HCT116 (cell line): ENCODE measurements at regions not wholly inside any gene's neighbourhood (a gene's known extent, or its start where the extent isn't known, plus 50 kb on each side); places are given as distances from the start of the nearest gene placed in this dataset.

Source experiments
- ATAC-seq: fragments of 200-7000 bp; cut with Tn5 transposase; 2 replicates; pipeline ENCODE4 v1.9.1; 2020; ENCODE audit warnings: mild to moderate bottlenecking, moderate library complexity
- BruUV-seq: library from RNA; stranded (reverse); fragments of 400-500 nt; replicated peaks from 2 replicates; lab custom pipeline; 2021; lab: Mats Ljungman, UMichigan
- CTCF ChIA-PET: fragments of 300-600 bp; sonication (Branson Sonifier 250); formaldehyde crosslinking; loops from one replicate; lab custom pipeline; 2021; ENCODE audit warnings: antibody characterized with exemption; lab: Charles Lee
- POLR2A ChIA-PET: fragments of 300-600, 350-600 bp; sonication (Branson Sonifier 250); formaldehyde crosslinking; loops from one replicate; lab custom pipeline; 2021; ENCODE audit warnings: antibody characterized with exemption; lab: Charles Lee
- RAD21 ChIA-PET, 2 experiments: fragments of 300-600 bp; sonication (Branson Sonifier 250); formaldehyde crosslinking; loops; one replicate each; lab custom pipeline; 2023; ENCODE audit warnings: low total read pairs in 2 of 2; ENCODE audit not compliant: uncharacterized antibody in 2 of 2, unreplicated experiment in 2 of 2, low non-redundant PET in 1 of 2; lab: Charles Lee
- DNase-seq: peaks from one replicate; pipeline ENCODE4 v3.0.0-alpha.2; 2010; ENCODE audit warnings: low read depth, low spot score
- H2AFZ ChIP-seq: fragments of 200-600 bp; shearing (Covaris generic), sonication (generic); 2 replicates; pipeline ENCODE4 v1.6.1; 2017; ENCODE audit warnings: low read depth, mixed run types, mixed read lengths, antibody characterized with exemption, low read length; ENCODE audit not compliant: poor library complexity, severe bottlenecking
- H3K27ac ChIP-seq: 2 replicates; pipeline ENCODE4 v1.5.1; 2012; ENCODE audit warnings: low read depth, low read length
- H3K27me3 ChIP-seq: fragments of 200-600 bp; sonication (generic); 2 replicates; pipeline ENCODE4 v1.6.1; 2016; ENCODE audit warnings: mixed run types, low read length, mixed read lengths; ENCODE audit not compliant: insufficient read depth
- H3K36me3 ChIP-seq, 2 experiments: fragments of 200-500 bp in 1 of 2; fragments of 200-600 bp in 1 of 2; sonication (Bioruptor generic) in 1 of 2; sonication (generic) in 1 of 2; 2 replicates each; pipeline versions ENCODE4 v1.5.1 to v1.6.1; 2014 to 2016; ENCODE audit warnings: low read length in 2 of 2, inconsistent platforms in 1 of 2, mixed read lengths in 1 of 2, mixed run types in 1 of 2; ENCODE audit not compliant: insufficient read depth in 2 of 2, control insufficient read depth in 1 of 2
- H3K4me1 ChIP-seq, 2 experiments: fragments of 200-600 bp in 1 of 2; sonication (generic) in 1 of 2; 2 replicates each; pipeline versions ENCODE4 v1.5.1 to v1.6.1; 2012 to 2017; ENCODE audit warnings: low read length in 2 of 2, inconsistent platforms in 1 of 2, mild to moderate bottlenecking in 1 of 2, mixed read lengths in 1 of 2, mixed run types in 1 of 2, moderate library complexity in 1 of 2; ENCODE audit not compliant: insufficient read depth in 2 of 2, control insufficient read depth in 1 of 2
- H3K4me2 ChIP-seq: fragments of 200-600 bp; sonication (generic); 2 replicates; pipeline ENCODE4 v1.6.1; 2017; ENCODE audit warnings: mixed run types, low read length, mixed read lengths
- H3K4me3 ChIP-seq, 2 experiments: fragments of 200-600 bp in 1 of 2; sonication (generic) in 1 of 2; replicated peaks in 1 of 2; 2 replicates each; pipeline ENCODE4 v1.5.1; 2011 to 2016; ENCODE audit warnings: low read length in 2 of 2, control low read depth in 1 of 2, low read depth in 1 of 2, mild to moderate bottlenecking in 1 of 2, mixed read lengths in 1 of 2, mixed run types in 1 of 2
- H3K79me2 ChIP-seq: fragments of 200-600 bp; sonication (generic); 2 replicates; pipeline ENCODE4 v1.6.1; 2017; ENCODE audit warnings: mild to moderate bottlenecking, mixed run types, low read length, moderate library complexity, mixed read lengths; ENCODE audit not compliant: insufficient read depth
- H3K9ac ChIP-seq: fragments of 200-600 bp; sonication (generic); 2 replicates; pipeline ENCODE4 v1.6.1; 2016; ENCODE audit warnings: low read length, mixed read lengths
- H3K9me2 ChIP-seq: fragments of 200-600 bp; sonication (generic), shearing (Covaris generic); 2 replicates; pipeline ENCODE4 v1.6.1; 2017; ENCODE audit warnings: mixed run types, mild to moderate bottlenecking, moderate library complexity; ENCODE audit not compliant: insufficient read depth
- H3K9me3 ChIP-seq, 2 experiments: fragments of 200-500 bp in 1 of 2; fragments of 200-600 bp in 1 of 2; sonication (Bioruptor generic) in 1 of 2; sonication (generic) in 1 of 2; 2 replicates each; pipeline ENCODE4 v1.6.1; 2014 to 2017; ENCODE audit warnings: low read length in 2 of 2, mixed read lengths in 2 of 2, inconsistent platforms in 1 of 2, low read depth in 1 of 2, mild to moderate bottlenecking in 1 of 2, mixed run types in 1 of 2, moderate library complexity in 1 of 2; ENCODE audit not compliant: control insufficient read depth in 1 of 2, insufficient read depth in 1 of 2
- H4K20me1 ChIP-seq: fragments of 200-600 bp; sonication (generic), shearing (Covaris generic); 2 replicates; pipeline ENCODE4 v1.6.1; 2017; ENCODE audit warnings: mixed run types, mild to moderate bottlenecking, moderate library complexity; ENCODE audit not compliant: insufficient read depth
- CBX3 ChIP-seq: IDR thresholded peaks from 2 replicates; pipeline ENCODE4 v1.6.1; 2012; ENCODE audit warnings: low read depth
- CEBPB ChIP-seq: IDR thresholded peaks from 2 replicates; pipeline ENCODE4 v1.6.1; 2012; ENCODE audit warnings: low read depth
- CTCF ChIP-seq, 3 experiments: fragments of 200-600 bp in 1 of 3; sonication (generic) in 1 of 3; IDR thresholded peaks in 2 of 3; conservative IDR thresholded peaks in 1 of 3; 2 replicates each; pipeline ENCODE4 v1.5.1; 2012 to 2017; ENCODE audit warnings: low read depth in 2 of 3, low read length in 2 of 3, antibody characterized with exemption in 1 of 3, borderline replicate concordance in 1 of 3, control low read depth in 1 of 3, mild to moderate bottlenecking in 1 of 3, mixed read lengths in 1 of 3, mixed run types in 1 of 3, moderate library complexity in 1 of 3; ENCODE audit not compliant: insufficient read depth in 1 of 3
- EGR1 ChIP-seq: IDR thresholded peaks from 2 replicates; pipeline ENCODE4 v1.6.1; 2012; ENCODE audit warnings: low read depth
- ELF1 ChIP-seq: IDR thresholded peaks from 2 replicates; pipeline ENCODE4 v1.6.1; 2012; ENCODE audit warnings: low read depth, borderline replicate concordance
- EZH2phosphoT487 ChIP-seq: fragments of 200-600 bp; IDR thresholded peaks from 2 replicates; pipeline ENCODE4 v1.6.1; 2018; ENCODE audit warnings: antibody characterized with exemption, borderline replicate concordance
- FOSL1 ChIP-seq: IDR thresholded peaks from 2 replicates; pipeline ENCODE4 v1.6.1; 2012; ENCODE audit warnings: low read depth
- MAX ChIP-seq: IDR thresholded peaks from 2 replicates; pipeline ENCODE4 v1.6.1; 2012
- POLR2AphosphoS5 ChIP-seq: IDR thresholded peaks from 2 replicates; pipeline ENCODE4 v1.6.1; 2011; ENCODE audit warnings: mild to moderate bottlenecking, low read depth, low read length, moderate library complexity
- SIN3A ChIP-seq: IDR thresholded peaks from 2 replicates; pipeline ENCODE4 v1.6.1; 2012; ENCODE audit warnings: low read depth
- SP1 ChIP-seq: IDR thresholded peaks from 2 replicates; pipeline ENCODE4 v1.6.1; 2012; ENCODE audit warnings: low read depth
- SRF ChIP-seq: IDR thresholded peaks from 2 replicates; pipeline ENCODE4 v1.6.1; 2012; ENCODE audit warnings: low read depth
- YY1 ChIP-seq: IDR thresholded peaks from 2 replicates; pipeline ENCODE4 v1.6.1; 2011; ENCODE audit warnings: low read length, low read depth, moderate library complexity, mild to moderate bottlenecking; ENCODE audit not compliant: insufficient replicate concordance; ENCODE audit errors: extremely low read depth
- ZBTB33 ChIP-seq: IDR thresholded peaks from 2 replicates; pipeline ENCODE4 v1.6.1; 2011; ENCODE audit warnings: mild to moderate bottlenecking, low read length, moderate library complexity; ENCODE audit not compliant: insufficient replicate concordance; ENCODE audit errors: extremely low read depth
- ZFX ChIP-seq: fragments of 450-650 bp; IDR thresholded peaks from 2 replicates; pipeline ENCODE4 v1.6.1; 2017
- intact Hi-C: fragments of 100-400 bp; cut with micrococcal nuclease; formaldehyde crosslinking; loops from 2 replicates; pipeline ENCODE4 v1.10.0; 2022

GRCh38 chr2:217189131-217189530, 329.3 kb upstream of the TNP1 start:
- no peak overlapping the region for H3K9ac ChIP-seq
- RAD21 ChIA-PET: no interaction called here
- H3K4me1 ChIP-seq: no peaks in the 10 kb centered on the region
- H3K36me3 ChIP-seq: no peaks in the 10 kb centered on the region
- intact Hi-C loops: no loop called here
- POLR2A ChIA-PET: no interaction called here
- TF ChIP-seq YY1 (no peak), FOSL1 (no peak), CEBPB (no peak), CTCF (IDR thresholded peaks at IDR 0.05 in 2 of 3, conservative IDR thresholded peaks at IDR 0.05 in 1 of 3; ENCODE audit: borderline replicate concordance in 1 of 3, insufficient read depth in 1 of 3, low read depth in 2 of 3, low read length in 2 of 3) (no peak), ZBTB33 (no peak), POLR2AphosphoS5 (no peak), ELF1 (no peak), ZFX (no peak), EZH2phosphoT487 (no peak), CBX3 (no peak), SP1 (no peak), MAX (no peak), SRF (no peak), SIN3A (no peak), EGR1 (no peak)
- H3K27me3 ChIP-seq: peaks cover 44% of the 10 kb centered on the region
- H3K9me2 ChIP-seq: no peaks in the 10 kb centered on the region
- CTCF ChIA-PET: no interaction called here
- ATAC-seq: no peak
- H2AFZ ChIP-seq: no peak overlapping the region
- H3K9me3 ChIP-seq: no peaks in the 10 kb centered on the region
- no peaks in the 10 kb centered on the region for H4K20me1 ChIP-seq
- no peak overlapping the region for H3K4me2 ChIP-seq
- no peak for DNase-seq
- no peaks in the 10 kb centered on the region for H3K79me2 ChIP-seq
- BruUV-seq: no TSS peak
- no peak overlapping the region for H3K27ac ChIP-seq
- no peak overlapping the region for H3K4me3 ChIP-seq
